PC-9 (cell line): ENCODE measurements at regions not wholly inside any gene's neighbourhood (a gene's known extent, or its start where the extent isn't known, plus 50 kb on each side); places are given as distances from the start of the nearest gene placed in this dataset.

ENCODE experiments used
- EZH2 ChIP-seq: fragments of 200-600 bp; sonication (generic); IDR thresholded peaks from 2 replicates; pipeline ENCODE4 v1.8.0; 2017; ENCODE audit warnings: antibody characterized with exemption, low read depth
- TF ChIP-seq, protein P1 (sequence below): fragments of 200-600 bp; sonication (generic); conservative IDR thresholded peaks from 2 replicates; pipeline ENCODE4 v1.6.1; 2017; ENCODE audit warnings: mixed run types, antibody characterized with exemption, mild to moderate bottlenecking, moderate library complexity

- TF ChIP-seq, protein P1, sequence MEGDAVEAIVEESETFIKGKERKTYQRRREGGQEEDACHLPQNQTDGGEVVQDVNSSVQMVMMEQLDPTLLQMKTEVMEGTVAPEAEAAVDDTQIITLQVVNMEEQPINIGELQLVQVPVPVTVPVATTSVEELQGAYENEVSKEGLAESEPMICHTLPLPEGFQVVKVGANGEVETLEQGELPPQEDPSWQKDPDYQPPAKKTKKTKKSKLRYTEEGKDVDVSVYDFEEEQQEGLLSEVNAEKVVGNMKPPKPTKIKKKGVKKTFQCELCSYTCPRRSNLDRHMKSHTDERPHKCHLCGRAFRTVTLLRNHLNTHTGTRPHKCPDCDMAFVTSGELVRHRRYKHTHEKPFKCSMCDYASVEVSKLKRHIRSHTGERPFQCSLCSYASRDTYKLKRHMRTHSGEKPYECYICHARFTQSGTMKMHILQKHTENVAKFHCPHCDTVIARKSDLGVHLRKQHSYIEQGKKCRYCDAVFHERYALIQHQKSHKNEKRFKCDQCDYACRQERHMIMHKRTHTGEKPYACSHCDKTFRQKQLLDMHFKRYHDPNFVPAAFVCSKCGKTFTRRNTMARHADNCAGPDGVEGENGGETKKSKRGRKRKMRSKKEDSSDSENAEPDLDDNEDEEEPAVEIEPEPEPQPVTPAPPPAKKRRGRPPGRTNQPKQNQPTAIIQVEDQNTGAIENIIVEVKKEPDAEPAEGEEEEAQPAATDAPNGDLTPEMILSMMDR: no peak
- no peak for TF ChIP-seq EZH2
Observed at GRCh38 chr22:48802576-48802975, 1025.1 kb downstream of the BRD1 start.
